Progenitor cell of endocrine pancreas (in vitro differentiated cells): ENCODE measurements at regions not wholly inside any gene's neighbourhood (a gene's known extent, or its start where the extent isn't known, plus 50 kb on each side); places are given as distances from the start of the nearest gene placed in this dataset.
A peak's percentile ranks its signal among the peaks of the same experiment; 100 is the strongest.

Experiments
- DNase-seq: peaks from one replicate; pipeline ENCODE4 v3.0.0; 2021; ENCODE audit warnings: low spot score; ENCODE audit not compliant: unreplicated experiment
- H3K27ac Mint-ChIP-seq: 2 replicates; pipeline ENCODE4 v1.8.0; 2021; ENCODE audit warnings: mild to moderate bottlenecking, moderate library complexity, mixed read lengths
- H3K27me3 Mint-ChIP-seq: 2 replicates; pipeline ENCODE4 v1.8.0; 2021; ENCODE audit warnings: mixed read lengths
- H3K36me3 Mint-ChIP-seq: 2 replicates; pipeline ENCODE4 v1.8.0; 2022; ENCODE audit warnings: mixed read lengths; ENCODE audit not compliant: insufficient read depth
- H3K4me1 Mint-ChIP-seq: 2 replicates; pipeline ENCODE4 v1.8.0; 2021; ENCODE audit warnings: low read depth, mixed read lengths
- H3K4me3 Mint-ChIP-seq: 2 replicates; pipeline ENCODE4 v1.8.0; 2021; ENCODE audit warnings: low read depth, mild to moderate bottlenecking, moderate library complexity, mixed read lengths
- H3K9me3 Mint-ChIP-seq: 2 replicates; pipeline ENCODE4 v1.8.0; 2021; ENCODE audit warnings: low read depth, mixed read lengths
- CTCF ChIP-seq: fragments of 200-600 bp; sonication (generic); IDR thresholded peaks from one replicate; pipeline ENCODE4 v1.5.0; 2021; ENCODE audit warnings: antibody characterized with exemption, mild to moderate bottlenecking; ENCODE audit not compliant: unreplicated experiment

GRCh38 chr1:58983633-58984245, 199.9 kb upstream of the JUN start:
- no peak for TF ChIP-seq CTCF
- H3K4me3 Mint-ChIP-seq = no peak overlapping the region
- H3K36me3 Mint-ChIP-seq = no peaks in the 10 kb centered on the region
- H3K27ac Mint-ChIP-seq = no peak overlapping the region
- no peak for DNase-seq
- peaks cover 16% of the 10 kb centered on the region for H3K4me1 Mint-ChIP-seq
- H3K9me3 Mint-ChIP-seq = no peaks in the 10 kb centered on the region
- H3K27me3 Mint-ChIP-seq = peaks cover 2% of the 10 kb centered on the region

GRCh38 chr1:58986996-58987767, 203.3 kb upstream of the JUN start:
- Mint-ChIP-seq H3K4me1 (peaks cover 14% of the 10 kb centered on the region), H3K36me3 (no peaks in the 10 kb centered on the region), H3K9me3 (no peaks in the 10 kb centered on the region), H3K27me3 (no peaks in the 10 kb centered on the region), H3K27ac (peak overlapping the region; percentile 43), H3K4me3 (no peak overlapping the region)
- no peak for DNase-seq
- no peak for TF ChIP-seq CTCF

GRCh38 chr1:58988752-58989151, 204.9 kb upstream of the JUN start:
- no peak for DNase-seq
- Mint-ChIP-seq H3K9me3 (no peaks in the 10 kb centered on the region), H3K36me3 (no peaks in the 10 kb centered on the region), H3K4me1 (peaks cover 8% of the 10 kb centered on the region), H3K27ac (no peak overlapping the region), H3K4me3 (no peak overlapping the region), H3K27me3 (no peaks in the 10 kb centered on the region)
- TF ChIP-seq CTCF = no peak

- peaks cover 8% of the 10 kb centered on the region for H3K4me1 Mint-ChIP-seq
- no peaks in the 10 kb centered on the region for H3K36me3 Mint-ChIP-seq
- H3K9me3 Mint-ChIP-seq = no peaks in the 10 kb centered on the region
Observed at GRCh38 chr1:58989845-58990244, 206.0 kb upstream of the JUN start.

GRCh38 chr1:58991305-58991704, 207.5 kb upstream of the JUN start:
- no peak for DNase-seq
- TF ChIP-seq CTCF = no peak
- no peak overlapping the region for H3K27ac Mint-ChIP-seq
- H3K4me3 Mint-ChIP-seq = no peak overlapping the region
- no peaks in the 10 kb centered on the region for H3K36me3 Mint-ChIP-seq
- H3K4me1 Mint-ChIP-seq = peaks cover 8% of the 10 kb centered on the region
- no peaks in the 10 kb centered on the region for H3K9me3 Mint-ChIP-seq
- no peaks in the 10 kb centered on the region for H3K27me3 Mint-ChIP-seq

More at GRCh38 chr1:58989845-58990244, 206.0 kb upstream of the JUN start:
- no peak for DNase-seq
- TF ChIP-seq CTCF = no peak
- H3K4me3 Mint-ChIP-seq = no peak overlapping the region
- H3K27ac Mint-ChIP-seq = no peak overlapping the region
- no peaks in the 10 kb centered on the region for H3K27me3 Mint-ChIP-seq
